HAP-1 (cell line): ENCODE measurements at regions not wholly inside any gene's neighbourhood (a gene's known extent, or its start where the extent isn't known, plus 50 kb on each side); places are given as distances from the start of the nearest gene placed in this dataset.

Source experiments
- DNase-seq, 2 experiments: peaks; one replicate each; pipeline ENCODE4 v3.0.0-alpha.2; 2016 to 2020; ENCODE audit warnings: low spot score in 2 of 2
- H3K27me3 ChIP-seq: fragments of 250-450 bp; sonication (Bioruptor Pico); 2 replicates; pipeline ENCODE4 v1.5.1; 2020; ENCODE audit warnings: low read depth, mild to moderate bottlenecking, moderate library complexity
- H3K36me3 ChIP-seq: fragments of 250-450 bp; sonication (Bioruptor Pico); replicated peaks from 2 replicates; pipeline ENCODE4 v1.5.1; 2020; ENCODE audit warnings: mild to moderate bottlenecking
- H3K4me1 ChIP-seq: fragments of 250-450 bp; sonication (Bioruptor Pico); 2 replicates; pipeline ENCODE4 v1.5.1; 2020; ENCODE audit warnings: mild to moderate bottlenecking
- H3K4me3 ChIP-seq: fragments of 250-450 bp; sonication (Bioruptor Pico); 2 replicates; pipeline ENCODE4 v1.5.1; 2020; ENCODE audit warnings: mild to moderate bottlenecking, moderate library complexity
- H3K9me3 ChIP-seq: fragments of 250-450 bp; sonication (Bioruptor Pico); 2 replicates; pipeline ENCODE4 v1.5.1; 2020; ENCODE audit warnings: mild to moderate bottlenecking, moderate library complexity
- in situ Hi-C: fragments of 300-500 bp; cut with MboI; formaldehyde crosslinking; loops from 3 replicates; pipeline ENCODE4 v1.14.3; 2020; ENCODE audit warnings: low sequenced_read_pairs, inconsistent platforms, mixed read lengths

DNA sequence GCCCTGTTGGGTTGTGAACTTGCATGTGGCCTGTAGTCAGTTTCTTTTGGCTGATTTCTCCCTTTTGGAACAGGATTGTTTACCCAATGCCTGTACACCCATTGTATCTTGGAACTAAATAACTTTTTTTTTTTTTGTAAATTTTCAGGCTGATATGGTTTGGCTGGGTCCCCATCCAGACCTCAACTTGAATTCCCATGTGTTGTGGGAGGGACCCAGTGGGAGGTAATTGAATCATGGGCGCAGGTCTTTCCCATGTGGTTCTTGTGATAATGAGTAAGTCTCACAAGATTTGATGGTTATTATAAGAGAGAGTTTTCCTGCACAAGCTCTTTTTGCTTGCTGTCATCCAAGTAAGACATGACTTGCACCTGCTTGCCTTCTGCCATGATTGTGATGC is 253.8 kb upstream of the GBE1 start:
- Histone ChIP-seq H3K9me3 (no peaks in the 10 kb centered on the region), H3K36me3 (no peaks in the 10 kb centered on the region), H3K4me3 (no peak overlapping the region), H3K27me3 (no peaks in the 10 kb centered on the region), H3K4me1 (no peaks in the 10 kb centered on the region)
- no peak for DNase-seq
- in situ Hi-C loops, result no loop called here

DNA sequence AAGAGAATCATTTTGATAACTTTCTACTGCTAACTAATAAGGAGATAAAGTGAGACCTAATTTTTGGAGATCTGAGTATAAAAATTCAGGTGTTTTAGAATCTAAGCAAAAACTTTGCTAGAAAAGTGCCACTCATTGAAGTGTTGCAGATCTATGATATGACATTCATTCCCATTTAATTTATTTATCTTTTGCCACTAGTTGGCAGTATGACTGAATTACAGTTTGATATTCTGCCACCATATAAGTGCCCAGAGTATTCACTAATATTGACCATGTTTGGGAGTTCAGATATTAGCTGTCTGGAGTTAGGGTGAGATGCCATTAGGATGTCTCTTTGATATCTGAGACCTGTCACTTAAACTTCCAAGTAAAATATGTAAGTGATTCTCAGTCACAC is 251.3 kb upstream of the GBE1 start:
- in situ Hi-C loops, result no loop called here
- H3K9me3 ChIP-seq, result no peaks in the 10 kb centered on the region
- H3K4me1 ChIP-seq, result no peaks in the 10 kb centered on the region
- no peaks in the 10 kb centered on the region for H3K27me3 ChIP-seq
- no peaks in the 10 kb centered on the region for H3K36me3 ChIP-seq
- no peak overlapping the region for H3K4me3 ChIP-seq
- DNase-seq, result no peak

DNA sequence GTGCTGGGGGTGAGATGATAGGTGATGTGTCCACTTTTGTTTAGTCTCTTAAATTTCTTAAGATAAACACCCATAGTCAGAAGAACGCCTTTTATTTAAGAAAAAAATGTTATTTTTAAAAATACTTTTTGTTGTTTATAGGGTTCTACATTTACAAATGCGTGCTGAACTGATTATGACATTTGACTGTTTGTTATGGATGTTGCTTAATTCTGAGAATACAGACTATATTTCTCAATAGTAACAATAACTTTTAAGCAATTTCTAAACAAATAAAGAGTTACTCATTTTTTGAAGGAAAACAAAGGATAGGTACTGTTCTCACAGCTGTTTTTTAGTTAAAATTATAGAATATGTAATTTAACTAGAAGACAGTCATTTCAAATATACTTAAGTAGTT is 249.9 kb upstream of the GBE1 start:
- Histone ChIP-seq H3K9me3 (no peaks in the 10 kb centered on the region), H3K4me1 (no peaks in the 10 kb centered on the region), H3K4me3 (no peak overlapping the region), H3K27me3 (no peaks in the 10 kb centered on the region), H3K36me3 (no peaks in the 10 kb centered on the region)
- in situ Hi-C loops, result no loop called here
- no peak for DNase-seq

DNA sequence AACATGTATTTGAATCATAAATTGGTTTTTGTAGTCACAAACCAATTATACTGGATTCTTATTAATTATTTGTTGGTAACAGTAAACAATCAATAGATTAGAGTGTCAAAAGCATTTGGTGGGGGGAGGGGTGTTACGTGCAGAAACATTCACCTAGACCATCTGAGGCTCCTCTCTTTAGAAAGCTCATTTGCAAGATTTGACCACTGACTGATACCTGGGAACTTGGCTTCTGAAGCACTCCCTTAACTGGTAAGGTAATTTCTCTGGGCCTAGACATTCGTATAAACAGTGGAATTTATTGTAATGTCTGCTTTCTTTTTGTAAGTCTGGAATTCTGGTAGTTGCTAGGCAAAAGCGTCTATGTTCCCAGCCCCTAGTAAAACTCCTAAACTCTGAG is 243.8 kb upstream of the GBE1 start:
- H3K9me3 ChIP-seq, result no peaks in the 10 kb centered on the region
- no peaks in the 10 kb centered on the region for H3K27me3 ChIP-seq
- H3K4me3 ChIP-seq, result no peak overlapping the region
- H3K36me3 ChIP-seq, result no peaks in the 10 kb centered on the region
- in situ Hi-C loops, result no loop called here
- peaks cover 23% of the 10 kb centered on the region for H3K4me1 ChIP-seq
- no peak for DNase-seq

DNA sequence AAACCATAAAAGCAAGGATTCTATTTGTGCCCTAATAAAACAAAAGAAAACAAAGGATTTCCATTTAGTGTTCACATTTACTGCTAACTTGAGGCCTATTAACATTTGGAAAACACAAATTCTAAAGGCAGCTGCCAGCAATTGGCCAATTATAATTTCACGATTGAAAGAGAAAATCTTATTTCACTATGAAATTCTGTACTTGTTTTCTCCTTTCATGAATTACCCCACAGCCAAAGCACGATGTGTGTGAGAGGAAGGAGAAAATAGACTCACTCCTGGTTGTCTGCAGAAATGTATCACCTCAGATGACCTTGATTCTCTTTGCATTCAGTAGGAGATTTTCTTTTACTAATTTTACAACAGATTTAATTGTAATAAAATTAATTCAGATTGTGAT is 242.8 kb upstream of the GBE1 start:
- H3K9me3 ChIP-seq, result no peaks in the 10 kb centered on the region
- no peaks in the 10 kb centered on the region for H3K36me3 ChIP-seq
- H3K4me1 ChIP-seq, result peaks cover 23% of the 10 kb centered on the region
- H3K27me3 ChIP-seq, result no peaks in the 10 kb centered on the region
- in situ Hi-C loops, result no loop called here
- no peak overlapping the region for H3K4me3 ChIP-seq
- peak in 1 of 2 experiments; percentile 21 for DNase-seq

DNA sequence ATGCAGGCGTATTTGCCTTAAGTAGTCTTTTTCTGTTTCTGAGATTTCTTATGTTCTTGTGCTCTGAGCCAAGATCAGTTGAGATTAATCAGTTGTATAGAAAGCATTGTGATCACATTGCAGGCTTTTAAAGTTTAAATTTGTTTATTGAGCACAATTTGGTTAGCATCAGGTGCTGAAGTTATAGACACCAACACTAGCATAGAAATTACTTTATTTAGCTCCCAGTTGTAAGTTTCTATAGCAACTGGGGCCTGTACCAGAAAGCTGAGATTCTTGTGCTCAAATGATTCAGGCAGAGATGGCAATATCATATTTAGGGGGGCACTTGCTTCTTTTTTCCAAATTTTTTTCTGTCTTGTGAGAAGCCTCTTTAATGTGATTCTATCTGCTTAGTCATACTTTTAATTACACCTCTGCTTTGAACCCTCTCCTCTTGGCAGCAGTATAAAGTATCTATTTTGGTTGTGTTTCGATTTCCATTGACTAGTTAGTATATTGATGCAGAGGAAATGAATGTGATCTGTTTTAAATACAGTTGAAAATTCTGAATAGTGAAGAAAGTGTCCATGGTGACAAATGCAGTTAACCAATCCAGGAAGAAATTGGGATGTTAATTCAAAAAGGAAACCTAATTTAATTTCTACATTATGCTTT is 241.7 kb upstream of the GBE1 start:
- no peaks in the 10 kb centered on the region for H3K27me3 ChIP-seq
- H3K4me3 ChIP-seq, result no peak overlapping the region
- in situ Hi-C loops, result no loop called here
- no peaks in the 10 kb centered on the region for H3K9me3 ChIP-seq
- DNase-seq, result no peak
- peaks cover 23% of the 10 kb centered on the region for H3K4me1 ChIP-seq
- no peaks in the 10 kb centered on the region for H3K36me3 ChIP-seq

DNA sequence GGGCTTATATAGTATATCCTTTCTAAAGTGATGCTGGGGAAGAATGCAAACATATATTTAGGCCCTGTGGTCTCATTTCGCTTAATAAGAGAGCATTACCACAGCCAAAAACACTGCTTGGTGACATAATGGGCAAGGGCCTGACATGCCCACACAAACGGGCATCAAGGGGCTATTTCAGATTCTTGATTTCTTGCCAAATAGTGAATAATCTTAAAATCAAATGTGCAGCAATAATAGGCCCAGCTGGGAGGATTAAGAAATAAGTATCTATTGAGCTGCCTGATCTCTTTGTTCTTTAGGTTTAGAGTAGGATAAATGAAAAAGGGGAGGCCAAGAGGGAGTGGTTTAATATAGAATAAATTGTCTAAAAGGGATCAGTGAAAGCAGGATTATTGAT is 241.0 kb upstream of the GBE1 start:
- H3K9me3 ChIP-seq, result no peaks in the 10 kb centered on the region
- H3K27me3 ChIP-seq, result no peaks in the 10 kb centered on the region
- no peaks in the 10 kb centered on the region for H3K36me3 ChIP-seq
- H3K4me1 ChIP-seq, result peaks cover 23% of the 10 kb centered on the region
- no peak overlapping the region for H3K4me3 ChIP-seq
- DNase-seq, result peak in 1 of 2 experiments; percentile 85
- in situ Hi-C loops, result no loop called here

DNA sequence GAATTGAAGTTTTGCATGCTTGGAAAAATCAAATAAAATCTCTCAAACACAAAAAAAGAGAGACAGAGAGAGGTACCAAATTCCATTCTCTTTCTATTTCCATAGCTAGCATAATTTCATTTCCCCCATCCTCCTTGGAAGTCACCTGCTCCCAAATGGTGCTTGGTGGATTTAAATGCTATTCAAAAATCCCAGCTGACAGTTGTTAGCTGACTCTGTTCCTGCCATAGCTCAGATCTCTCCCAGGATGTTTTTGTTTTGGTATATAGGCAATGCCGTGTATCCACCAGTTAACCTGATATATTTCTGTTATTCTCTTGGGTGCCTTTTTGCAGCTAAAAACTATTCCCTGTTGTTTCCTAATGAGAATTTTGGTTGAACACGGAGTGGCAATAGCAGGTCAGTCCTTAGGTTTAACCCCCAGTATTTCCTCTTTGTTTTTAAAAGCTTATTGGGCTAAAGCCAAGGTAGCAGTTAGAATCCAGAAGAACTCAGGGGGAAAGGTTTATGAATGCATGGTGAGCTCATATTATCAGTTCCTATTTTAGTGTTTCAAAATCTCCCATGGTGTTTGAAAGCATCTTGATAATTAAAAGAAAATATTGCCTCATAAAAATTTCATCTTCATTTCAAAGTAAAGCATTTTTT is 240.0 kb upstream of the GBE1 start:
- peaks cover 23% of the 10 kb centered on the region for H3K4me1 ChIP-seq
- in situ Hi-C loops, result no loop called here
- no peak overlapping the region for H3K4me3 ChIP-seq
- no peaks in the 10 kb centered on the region for H3K27me3 ChIP-seq
- H3K36me3 ChIP-seq, result no peaks in the 10 kb centered on the region
- DNase-seq, result no peak
- no peaks in the 10 kb centered on the region for H3K9me3 ChIP-seq

DNA sequence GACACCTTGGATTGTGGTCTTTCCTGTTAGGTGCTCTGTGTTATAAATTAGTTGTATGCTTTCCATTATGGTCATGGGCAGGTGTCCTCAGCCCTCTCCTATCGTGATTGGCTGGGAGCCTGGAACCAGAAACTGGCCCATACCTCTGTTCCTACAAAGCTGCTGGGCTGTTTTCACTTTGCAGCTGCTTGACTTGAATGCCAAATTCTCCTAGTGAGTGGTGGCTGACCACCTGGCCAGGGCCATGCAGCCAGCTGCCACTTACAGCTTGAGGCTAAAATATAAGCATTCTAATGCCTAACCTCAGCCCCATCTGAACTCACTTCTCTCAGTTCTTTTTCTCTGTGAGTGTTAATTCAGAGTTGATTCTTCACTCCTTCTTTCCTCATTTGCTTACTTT is 239.3 kb upstream of the GBE1 start:
- H3K9me3 ChIP-seq, result no peaks in the 10 kb centered on the region
- in situ Hi-C loops, result no loop called here
- DNase-seq, result no peak
- no peaks in the 10 kb centered on the region for H3K27me3 ChIP-seq
- peaks cover 23% of the 10 kb centered on the region for H3K4me1 ChIP-seq
- no peak overlapping the region for H3K4me3 ChIP-seq
- no peaks in the 10 kb centered on the region for H3K36me3 ChIP-seq

DNA sequence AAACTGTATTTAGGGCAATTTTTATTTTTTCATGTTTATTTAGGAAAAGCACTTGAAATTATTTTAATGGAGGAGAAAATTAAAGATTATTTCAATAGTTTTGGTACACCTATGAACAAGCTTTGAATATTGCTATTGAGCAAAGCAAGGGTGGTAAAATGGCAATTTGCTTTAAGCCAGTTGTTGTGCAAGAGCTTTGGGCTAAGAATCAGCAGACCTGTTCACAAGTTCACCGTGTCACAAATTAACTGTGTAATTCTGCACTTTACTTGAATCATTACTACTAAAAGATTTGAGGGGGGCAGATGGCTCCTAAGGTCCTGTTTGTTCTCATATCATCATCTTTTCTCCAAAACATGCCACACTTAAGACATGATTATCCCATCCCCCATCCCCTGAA is 238.9 kb upstream of the GBE1 start:
- peaks cover 23% of the 10 kb centered on the region for H3K4me1 ChIP-seq
- no peaks in the 10 kb centered on the region for H3K9me3 ChIP-seq
- in situ Hi-C loops, result no loop called here
- no peaks in the 10 kb centered on the region for H3K36me3 ChIP-seq
- DNase-seq, result no peak
- no peak overlapping the region for H3K4me3 ChIP-seq
- H3K27me3 ChIP-seq, result no peaks in the 10 kb centered on the region

DNA sequence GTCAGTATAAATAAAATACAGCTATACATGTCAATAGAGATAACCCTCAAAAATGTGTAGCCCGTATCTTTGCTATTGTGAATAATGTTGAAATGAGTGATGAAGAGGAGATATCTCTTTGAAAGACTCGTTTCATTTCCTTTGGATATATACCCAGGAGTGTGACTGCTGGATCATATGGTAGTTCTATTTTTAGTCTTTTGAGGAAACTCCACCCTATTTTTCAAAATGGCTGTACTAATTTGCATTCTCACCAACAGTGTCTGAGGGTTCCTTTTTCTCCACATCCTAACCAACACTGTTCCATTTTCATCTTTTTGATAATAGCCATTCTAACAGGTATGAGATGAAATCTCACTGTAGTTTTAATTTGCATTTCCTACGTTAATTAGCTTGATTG is 237.5 kb upstream of the GBE1 start:
- Histone ChIP-seq H3K9me3 (no peaks in the 10 kb centered on the region), H3K27me3 (no peaks in the 10 kb centered on the region), H3K4me1 (peaks cover 16% of the 10 kb centered on the region), H3K4me3 (no peak overlapping the region), H3K36me3 (no peaks in the 10 kb centered on the region)
- in situ Hi-C loops, result no loop called here
- no peak for DNase-seq

DNA sequence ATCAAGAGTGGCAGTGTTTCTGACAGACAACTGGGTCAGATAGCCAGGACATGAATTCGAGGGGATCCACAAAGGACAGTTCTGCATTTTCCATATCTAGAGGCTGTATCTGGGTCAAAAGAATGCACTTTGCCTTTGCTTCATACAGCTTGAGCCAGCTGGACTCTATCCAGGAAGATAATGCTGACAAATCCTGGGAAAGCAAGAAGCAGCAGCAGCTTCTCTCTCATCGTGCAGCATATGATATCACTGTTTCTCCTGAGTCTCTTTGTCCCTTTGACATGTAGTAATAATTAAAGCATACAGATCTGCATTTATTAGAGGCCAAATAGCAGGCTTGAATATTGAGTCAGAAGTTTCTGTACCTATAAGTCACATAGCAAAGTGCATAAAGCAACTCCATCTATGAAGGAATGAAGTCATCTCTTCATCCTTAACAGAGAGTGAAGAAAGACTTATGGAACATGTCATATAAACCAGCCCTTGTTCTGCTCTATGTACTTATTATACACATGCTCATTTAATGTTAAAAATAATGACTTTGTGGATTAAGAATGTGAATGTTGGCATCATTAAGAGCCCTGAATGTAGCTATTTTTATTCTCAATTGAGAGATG is 236.8 kb upstream of the GBE1 start:
- H3K4me1 ChIP-seq, result peaks cover 11% of the 10 kb centered on the region
- H3K36me3 ChIP-seq, result no peaks in the 10 kb centered on the region
- no peak overlapping the region for H3K4me3 ChIP-seq
- in situ Hi-C loops, result no loop called here
- no peaks in the 10 kb centered on the region for H3K27me3 ChIP-seq
- no peaks in the 10 kb centered on the region for H3K9me3 ChIP-seq
- DNase-seq, result no peak

DNA sequence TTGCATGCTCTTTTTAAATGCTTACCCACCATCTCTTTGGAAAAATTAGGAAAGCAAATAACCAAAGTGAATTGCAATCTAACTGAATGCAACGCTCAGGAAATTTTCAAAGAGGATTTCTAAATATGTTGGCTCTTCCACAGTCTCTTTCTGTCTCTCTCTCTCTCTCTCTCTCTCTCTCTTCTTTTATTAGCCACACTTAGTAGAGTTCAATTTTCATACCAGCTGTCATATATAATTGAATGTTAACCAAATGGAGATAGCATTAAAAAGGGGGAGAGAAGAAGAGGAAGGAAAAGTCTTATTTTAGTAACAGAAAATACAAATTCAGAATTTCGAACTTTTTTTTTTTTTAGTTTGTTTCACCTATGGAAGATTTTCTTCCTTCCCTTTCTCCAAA is 235.9 kb upstream of the GBE1 start:
- Histone ChIP-seq H3K9me3 (no peaks in the 10 kb centered on the region), H3K4me1 (peaks cover 4% of the 10 kb centered on the region), H3K27me3 (no peaks in the 10 kb centered on the region), H3K36me3 (no peaks in the 10 kb centered on the region), H3K4me3 (no peak overlapping the region)
- DNase-seq, result no peak
- in situ Hi-C loops, result no loop called here

DNA sequence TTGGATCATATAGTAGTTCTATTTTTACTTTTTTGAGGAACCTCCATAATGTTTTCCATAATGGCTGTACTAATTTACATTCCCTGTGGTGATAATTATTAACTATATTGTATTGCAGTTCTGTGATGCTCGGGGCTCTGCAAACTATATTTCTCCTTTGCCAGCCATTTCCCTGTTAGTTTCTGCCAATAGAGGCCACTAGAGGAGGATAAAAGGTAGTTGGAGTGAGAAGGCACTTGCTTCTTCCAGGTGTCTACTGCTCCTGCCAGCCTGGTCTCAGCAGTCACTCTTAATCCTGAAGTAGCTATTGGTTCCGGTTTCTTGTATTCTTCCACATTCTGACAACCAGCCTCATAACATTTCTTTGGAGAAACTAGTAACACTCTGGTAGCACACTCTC is 233.9 kb upstream of the GBE1 start:
- DNase-seq, result no peak
- in situ Hi-C loops, result no loop called here
- Histone ChIP-seq H3K4me3 (no peak overlapping the region), H3K27me3 (no peaks in the 10 kb centered on the region), H3K36me3 (no peaks in the 10 kb centered on the region), H3K4me1 (no peaks in the 10 kb centered on the region), H3K9me3 (no peaks in the 10 kb centered on the region)
